ENCODE measurements at regions not wholly inside any gene's neighbourhood (a gene's known extent, or its start where the extent isn't known, plus 50 kb on each side); places are given as distances from the start of the nearest gene placed in this dataset.

GRCh38 chr5:175195698-175196656 is 248.0 kb downstream of the DRD1 start:
- TF ChIP-seq, protein P1, sequence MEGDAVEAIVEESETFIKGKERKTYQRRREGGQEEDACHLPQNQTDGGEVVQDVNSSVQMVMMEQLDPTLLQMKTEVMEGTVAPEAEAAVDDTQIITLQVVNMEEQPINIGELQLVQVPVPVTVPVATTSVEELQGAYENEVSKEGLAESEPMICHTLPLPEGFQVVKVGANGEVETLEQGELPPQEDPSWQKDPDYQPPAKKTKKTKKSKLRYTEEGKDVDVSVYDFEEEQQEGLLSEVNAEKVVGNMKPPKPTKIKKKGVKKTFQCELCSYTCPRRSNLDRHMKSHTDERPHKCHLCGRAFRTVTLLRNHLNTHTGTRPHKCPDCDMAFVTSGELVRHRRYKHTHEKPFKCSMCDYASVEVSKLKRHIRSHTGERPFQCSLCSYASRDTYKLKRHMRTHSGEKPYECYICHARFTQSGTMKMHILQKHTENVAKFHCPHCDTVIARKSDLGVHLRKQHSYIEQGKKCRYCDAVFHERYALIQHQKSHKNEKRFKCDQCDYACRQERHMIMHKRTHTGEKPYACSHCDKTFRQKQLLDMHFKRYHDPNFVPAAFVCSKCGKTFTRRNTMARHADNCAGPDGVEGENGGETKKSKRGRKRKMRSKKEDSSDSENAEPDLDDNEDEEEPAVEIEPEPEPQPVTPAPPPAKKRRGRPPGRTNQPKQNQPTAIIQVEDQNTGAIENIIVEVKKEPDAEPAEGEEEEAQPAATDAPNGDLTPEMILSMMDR (IDR thresholded peaks at IDR 0.05): no peak
- TF ChIP-seq EP300 (IDR thresholded peaks at IDR 0.05): no peak

All from ovary (tissue), 3 donors.